NCI-H2107 treated with DMSO at 0.1 percent for 48 hours (cell line): ENCODE measurements at regions not wholly inside any gene's neighbourhood (a gene's known extent, or its start where the extent isn't known, plus 50 kb on each side); places are given as distances from the start of the nearest gene placed in this dataset.
"Not testable (repeated sequence)": the region's sequence is repeated elsewhere in the genome, so short reads cannot be mapped to it uniquely, and the experiment has no call there.

Source experiments
- DNase-seq: peaks from one replicate; lab custom pipeline; 2025; ENCODE audit not compliant: unreplicated experiment; lab: John Stamatoyannopoulos, UW

DNA sequence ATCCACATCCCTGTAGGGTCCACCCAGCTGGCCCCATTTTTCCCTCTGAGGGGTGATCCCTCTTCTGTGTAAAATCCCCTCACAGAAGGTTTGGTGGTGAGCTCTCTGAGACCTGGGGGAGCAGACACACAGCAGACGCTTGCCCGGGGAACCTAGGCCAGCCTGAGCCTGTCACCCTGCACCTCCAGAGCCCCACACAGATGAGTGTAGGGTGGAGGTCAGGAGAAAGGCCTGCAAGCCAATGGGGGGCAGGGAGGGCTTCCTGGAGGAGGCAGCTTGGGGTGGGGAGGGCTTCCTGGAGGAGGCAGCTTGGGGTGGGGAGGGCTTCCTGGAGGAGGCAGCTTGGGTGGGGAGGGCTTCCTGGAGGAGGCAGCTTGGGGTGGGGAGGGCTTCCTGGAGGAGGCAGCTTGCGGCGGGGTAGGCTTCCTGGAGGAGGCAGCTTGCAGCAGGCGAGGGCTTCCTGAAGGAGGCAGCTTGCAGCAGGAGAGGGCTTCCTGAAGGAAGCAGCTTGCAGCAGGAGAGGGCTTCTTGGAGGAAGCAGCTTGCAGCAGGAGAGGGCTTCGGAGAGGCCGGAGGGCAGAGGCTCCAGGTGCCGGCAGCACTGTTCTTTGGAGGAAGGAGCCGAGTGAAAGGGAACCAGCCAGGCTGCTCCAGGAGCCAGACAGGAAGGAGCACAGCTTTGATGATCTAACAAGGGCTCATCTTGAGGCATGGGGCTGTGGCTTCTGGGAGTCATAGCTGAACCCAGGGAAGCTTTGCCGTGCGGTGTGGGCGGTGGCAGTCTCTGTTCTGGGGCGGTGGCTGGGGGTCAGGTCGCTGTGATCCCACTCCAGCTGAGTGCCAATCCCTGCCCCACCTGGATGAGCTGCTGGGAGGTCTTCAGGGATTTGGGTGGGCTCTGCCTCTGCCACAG, 83.7 kb upstream of the ZNF469 start:
- DNase-seq, result no peak

DNA sequence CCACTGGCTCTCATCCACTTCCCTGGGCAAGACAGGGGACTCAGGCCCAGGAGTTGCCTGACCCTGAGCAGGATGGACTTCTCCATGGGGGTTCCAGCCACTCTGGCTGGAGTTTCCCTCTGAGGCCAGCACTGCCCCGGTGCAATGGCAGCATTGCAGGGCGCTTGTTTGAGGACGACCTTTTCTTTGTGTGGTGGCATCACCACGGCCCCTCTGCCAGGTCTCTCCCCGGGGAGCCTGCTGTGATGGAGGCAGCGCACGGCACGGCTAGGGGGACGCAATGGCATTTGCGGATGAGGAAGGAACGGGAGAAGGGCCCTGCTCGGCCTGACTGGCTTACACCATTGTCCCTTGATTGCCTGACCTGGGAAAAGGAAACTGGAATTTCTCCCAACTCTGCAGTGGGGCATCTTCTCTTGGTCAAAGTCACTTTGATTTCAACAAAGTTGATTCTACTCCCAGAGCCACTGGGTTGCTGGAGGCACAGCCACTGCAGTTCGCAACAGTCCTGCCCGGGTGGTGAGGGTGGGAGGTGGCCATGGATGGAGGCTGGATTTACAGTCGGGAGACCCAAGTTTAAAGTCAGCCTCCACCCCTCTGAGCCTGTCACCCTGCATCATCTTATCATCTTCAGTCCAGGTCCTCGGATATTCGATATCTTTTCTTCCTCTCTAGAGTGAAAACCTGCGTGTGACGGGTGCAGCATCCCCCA, 82.9 kb upstream of the ZNF469 start:
- DNase-seq, result no peak

DNA sequence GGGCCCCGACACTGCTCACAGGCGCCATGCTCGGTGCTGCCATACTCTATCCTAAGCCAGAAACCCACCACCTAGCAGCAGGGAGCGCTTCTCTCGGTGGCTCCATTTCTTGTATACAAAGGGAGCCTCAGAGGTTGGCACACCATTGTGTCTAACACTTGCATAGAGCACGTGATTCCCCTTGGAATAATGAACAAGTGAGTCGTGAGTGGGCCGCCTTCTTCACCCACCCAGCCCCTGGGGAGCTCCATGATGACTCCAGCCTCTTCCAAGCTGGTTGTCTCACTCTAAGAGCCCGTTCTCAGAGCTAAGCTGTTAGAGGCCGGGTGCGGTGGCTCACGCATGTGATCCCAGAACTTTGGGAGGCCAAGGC, 82.3 kb upstream of the ZNF469 start:
- no peak for DNase-seq

DNA sequence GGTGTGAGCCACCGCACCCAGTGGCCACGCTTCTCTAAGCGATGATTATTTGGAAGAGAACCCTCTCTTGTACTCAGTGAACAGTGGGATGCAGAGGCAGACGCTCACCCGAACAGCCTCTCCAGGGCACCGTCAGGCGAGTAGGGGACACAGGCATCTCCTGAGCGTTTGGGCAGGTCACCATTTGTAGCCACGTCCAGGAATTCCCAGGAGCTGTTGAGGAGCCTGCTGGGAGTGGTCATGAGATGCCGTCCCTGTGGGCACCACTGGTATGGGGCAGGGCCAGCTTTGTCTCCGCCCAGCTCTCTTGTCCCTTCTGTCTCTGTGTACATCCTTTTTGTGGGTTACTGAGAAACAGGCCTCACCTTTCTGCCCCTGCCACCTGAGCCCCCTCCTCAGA, 81.3 kb upstream of the ZNF469 start:
- no peak for DNase-seq

DNA sequence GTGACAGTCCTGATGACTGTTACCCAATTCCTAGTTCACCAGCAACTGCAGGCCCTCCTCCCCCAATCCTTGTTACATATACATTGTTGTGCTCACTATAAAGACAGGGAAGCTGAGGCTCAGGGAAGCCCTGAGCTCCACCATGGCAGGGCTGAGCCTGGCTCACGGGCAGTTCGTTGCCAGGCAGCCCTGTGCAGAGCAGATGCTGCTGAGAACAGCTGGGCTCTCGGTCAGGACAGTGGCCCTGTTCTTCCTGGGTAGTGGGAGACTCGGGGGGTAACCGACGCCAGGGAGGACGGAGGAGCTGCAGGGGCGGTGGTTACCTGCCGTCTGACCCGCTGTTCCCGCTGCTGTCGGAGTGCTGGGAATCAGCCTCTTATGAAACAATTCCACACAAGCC, 80.9 kb upstream of the ZNF469 start:
- no peak for DNase-seq

DNA sequence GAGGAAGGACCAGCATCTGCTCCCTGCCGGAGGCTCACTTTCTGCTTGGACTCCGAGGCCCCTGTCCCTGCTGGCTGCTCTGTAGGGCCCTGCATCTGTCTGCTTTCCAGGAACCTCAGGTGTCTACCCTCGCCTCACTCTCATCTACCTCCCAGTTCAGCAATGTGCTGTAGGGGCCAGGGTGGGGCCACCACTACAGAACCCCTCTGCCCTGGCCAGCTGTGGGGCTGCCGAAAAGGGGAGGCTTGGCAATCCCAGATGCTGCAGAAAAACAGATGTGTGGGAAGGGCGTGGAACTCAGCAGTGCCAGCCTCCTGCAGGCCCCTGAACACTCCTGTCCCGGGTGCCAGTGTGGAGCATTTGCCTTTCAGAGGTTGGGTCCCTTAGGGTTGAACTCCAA, 80.1 kb upstream of the ZNF469 start:
- no peak for DNase-seq

DNA sequence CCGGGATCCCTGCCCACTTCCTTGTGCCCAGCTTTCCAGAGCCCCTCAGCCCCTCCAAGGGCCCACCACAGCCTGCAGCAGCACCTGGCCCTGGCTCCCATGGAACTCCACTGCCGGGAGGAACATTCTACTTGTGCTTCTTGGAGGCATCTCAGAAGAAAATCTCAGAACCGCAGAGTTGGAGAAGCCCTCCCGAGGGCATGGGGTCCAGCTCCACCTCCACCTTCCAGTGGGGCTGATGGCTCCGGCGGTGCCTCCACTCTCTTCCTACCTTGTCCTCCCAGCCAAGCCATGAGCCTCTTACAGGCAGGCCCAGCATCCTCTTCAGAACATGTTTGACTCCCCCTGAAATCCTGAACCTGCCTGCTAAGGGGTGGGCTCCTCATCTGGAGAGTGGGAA, 79.4 kb upstream of the ZNF469 start:
- DNase-seq, result no peak

DNA sequence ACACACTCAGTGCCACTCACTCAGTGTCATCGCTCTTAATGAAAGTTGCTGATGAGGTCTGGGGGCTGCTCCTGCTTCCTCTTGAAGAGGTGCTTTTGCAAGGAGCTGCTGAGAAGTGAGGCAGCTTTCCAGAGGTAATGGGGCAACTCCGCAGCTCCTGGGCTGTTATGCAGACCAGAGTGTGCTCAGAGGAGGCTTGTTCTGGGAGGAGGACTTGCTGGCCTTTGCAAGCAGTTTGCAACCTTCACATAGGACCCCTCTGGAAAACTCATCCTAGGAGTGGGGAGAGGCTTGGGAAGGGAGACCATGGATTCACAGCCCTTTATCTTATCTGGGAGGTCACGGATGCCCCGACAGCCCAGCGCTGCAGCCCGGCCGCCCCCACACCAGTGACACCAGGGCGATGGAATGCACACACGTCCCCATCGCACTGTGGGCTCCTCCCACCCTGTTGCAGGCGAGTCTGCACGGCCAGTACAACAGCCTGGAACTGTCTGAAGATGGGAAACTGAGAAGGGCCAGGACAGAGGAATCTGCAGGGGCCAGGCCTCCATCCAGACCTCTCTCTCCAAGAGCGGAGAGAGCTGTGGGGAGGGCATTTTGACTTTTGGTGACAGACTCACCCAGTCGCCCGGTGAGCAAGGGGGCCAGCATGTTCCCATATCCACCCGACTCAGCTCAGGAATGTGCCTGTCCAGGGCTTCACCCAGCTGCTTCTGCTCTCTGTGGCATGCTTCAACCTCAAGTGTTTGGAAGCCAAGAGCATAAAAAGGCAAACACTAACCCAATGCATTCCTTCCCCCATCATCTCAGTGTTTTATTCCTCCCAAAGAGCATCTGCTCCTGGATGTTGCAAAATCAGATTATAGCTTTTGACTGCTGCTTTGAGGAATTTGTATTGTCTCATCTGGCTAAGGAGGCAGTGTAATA, 78.6 kb upstream of the ZNF469 start:
- DNase-seq, result no peak

DNA sequence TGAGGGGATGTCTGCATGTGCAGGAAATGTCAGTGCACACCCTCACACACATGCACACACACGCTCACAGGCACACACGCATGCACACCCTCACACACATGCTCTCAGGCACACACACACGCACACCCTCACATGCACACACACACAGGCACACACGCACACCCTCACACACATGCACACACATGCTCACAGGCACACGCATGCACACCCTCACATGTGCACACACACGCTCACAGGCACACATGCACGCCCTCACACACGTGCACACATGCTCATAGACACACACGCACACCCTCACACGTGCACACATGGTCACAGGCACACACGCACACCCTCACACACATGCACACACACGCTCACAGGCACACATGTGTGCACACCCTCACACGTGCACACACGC, 77.6 kb upstream of the ZNF469 start:
- DNase-seq, result no peak

DNA sequence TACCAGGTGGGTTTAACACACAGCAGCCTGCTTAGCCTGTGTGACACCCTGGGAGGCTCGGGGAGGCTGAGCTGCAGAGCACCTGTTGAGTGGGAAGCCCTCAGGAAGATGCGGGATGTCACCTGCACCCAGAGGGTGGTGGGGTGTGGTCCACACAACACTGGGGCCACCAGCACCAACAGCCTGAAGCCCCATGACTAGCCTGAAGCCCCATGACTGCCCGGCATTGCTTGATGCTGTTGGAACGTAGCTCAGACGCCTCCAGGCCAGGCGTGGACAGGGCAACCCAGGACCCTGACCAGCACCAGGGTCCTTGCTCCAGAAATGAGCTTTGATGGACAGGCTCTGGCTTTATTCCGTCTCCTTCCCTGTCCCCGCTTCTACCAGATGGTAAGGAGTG, 76.3 kb upstream of the ZNF469 start:
- DNase-seq, result no peak

DNA sequence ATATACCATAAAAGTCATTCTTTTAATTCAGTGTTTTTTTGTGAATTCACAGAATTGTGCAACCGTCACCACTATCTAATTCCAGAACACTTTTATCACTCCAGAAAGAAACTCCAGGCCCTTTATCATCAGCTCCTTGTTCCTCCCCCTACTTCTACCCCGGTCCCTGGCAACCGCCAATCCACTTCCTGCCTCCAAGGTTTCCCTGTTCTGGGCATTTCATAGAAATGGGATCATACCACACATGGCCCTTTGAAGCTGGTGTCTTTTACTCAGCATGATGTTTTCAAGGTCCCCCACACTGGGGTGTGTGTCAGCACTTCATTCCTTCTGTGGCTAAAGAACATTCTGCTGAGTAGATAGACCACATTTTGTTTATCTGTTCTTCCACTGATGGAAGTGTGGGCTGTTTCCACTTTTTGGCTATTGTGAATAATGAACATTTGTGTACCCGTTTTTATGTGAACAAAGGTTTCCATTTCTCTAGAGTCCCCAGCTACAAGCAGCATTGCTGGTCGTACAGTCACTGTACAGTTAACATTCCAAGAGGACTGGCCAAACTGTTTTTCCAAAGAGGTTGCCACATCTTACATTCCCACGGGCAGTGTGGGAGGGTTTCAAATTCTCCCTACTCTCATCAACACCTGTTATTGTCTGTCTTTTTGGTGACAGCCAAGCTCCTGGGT, 75.8 kb upstream of the ZNF469 start:
- DNase-seq, result no peak

DNA sequence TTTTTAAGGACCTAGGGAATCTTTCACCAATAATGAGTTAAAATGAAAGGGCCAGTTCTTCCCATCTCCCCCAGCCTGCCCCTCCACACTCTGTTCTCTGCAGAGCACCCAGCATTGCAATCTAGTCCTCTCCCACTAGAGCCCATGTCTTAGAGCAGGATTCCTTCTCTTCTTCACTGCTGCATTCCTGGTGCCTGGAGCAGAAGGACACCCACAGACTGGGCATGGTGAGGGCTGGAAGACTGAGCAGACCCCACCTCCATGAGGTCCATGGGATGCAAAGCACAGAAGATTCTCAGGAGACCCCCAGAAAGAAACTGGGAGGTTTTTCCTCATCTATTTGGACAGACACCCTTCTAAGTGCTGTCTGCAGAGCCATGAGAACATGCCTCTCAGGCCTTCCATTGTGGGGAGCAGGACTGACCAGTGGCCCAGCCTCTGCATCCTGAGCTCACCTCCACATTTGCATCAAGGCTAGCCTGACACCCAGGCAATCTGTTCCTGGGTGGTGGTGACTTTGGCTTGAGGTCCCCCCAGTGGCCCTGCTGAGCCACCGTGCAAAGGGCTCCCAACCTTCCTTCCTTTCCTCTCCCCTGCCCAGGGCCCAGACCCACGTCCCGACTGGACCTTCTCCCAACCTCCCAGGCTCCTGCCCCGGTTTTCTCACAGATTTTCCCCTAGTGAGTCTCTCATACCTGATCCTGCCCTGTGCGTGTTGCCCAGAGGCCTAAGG, 74.2 kb upstream of the ZNF469 start:
- no peak for DNase-seq

DNA sequence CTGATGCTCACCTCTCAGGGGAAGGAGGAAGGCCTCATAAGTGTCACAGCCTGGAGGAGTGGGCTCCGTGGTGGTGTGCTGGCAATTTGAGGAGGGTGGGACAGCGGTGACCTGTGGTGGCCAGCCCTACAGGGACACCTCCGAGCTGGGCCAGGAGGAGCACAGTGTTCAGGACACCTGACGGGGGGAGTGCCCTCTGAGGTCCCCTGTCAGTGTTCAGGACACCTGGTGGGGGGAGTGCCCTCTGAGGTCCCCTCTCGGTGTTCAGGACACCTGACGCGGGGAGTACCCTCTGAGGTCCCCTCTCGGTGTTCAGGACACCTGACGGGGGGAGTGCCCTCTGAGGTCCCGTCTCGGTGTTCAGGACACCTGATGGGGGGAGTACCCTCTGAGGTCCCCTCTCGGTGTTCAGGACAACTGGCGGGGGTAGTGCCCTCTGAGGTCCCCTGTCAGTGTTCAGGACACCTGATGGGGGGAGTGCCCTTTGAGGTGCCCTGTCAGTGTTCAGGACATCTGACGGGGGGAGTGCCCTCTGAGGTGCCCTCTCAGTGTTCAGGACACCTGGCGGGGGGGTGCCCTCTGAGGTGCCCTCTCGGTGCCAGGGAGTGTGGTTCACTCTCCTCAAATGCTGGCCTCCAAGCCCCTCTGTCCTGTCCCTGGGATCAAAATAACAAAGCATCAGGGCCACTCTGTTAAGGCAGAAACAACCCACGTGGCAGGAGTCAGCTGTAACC, 73.4 kb upstream of the ZNF469 start:
- no peak for DNase-seq

DNA sequence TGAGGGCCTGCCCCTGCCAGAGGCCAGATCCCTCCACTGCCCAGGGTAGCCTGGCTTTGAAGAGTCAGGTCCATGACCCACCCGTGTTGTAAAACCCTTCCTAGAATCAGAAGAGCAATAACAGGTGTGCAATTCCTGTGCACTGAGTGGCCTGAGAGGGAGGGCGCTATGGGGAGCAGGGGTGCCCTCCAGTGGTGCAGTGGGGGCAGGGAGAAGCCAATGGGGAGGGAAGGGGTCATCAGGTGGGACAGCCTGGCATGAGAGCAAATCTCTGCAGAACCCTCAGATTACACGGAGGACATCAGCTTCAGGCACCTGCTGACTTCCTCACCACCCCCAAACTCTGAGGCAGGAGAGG, 72.9 kb upstream of the ZNF469 start:
- no peak for DNase-seq

DNA sequence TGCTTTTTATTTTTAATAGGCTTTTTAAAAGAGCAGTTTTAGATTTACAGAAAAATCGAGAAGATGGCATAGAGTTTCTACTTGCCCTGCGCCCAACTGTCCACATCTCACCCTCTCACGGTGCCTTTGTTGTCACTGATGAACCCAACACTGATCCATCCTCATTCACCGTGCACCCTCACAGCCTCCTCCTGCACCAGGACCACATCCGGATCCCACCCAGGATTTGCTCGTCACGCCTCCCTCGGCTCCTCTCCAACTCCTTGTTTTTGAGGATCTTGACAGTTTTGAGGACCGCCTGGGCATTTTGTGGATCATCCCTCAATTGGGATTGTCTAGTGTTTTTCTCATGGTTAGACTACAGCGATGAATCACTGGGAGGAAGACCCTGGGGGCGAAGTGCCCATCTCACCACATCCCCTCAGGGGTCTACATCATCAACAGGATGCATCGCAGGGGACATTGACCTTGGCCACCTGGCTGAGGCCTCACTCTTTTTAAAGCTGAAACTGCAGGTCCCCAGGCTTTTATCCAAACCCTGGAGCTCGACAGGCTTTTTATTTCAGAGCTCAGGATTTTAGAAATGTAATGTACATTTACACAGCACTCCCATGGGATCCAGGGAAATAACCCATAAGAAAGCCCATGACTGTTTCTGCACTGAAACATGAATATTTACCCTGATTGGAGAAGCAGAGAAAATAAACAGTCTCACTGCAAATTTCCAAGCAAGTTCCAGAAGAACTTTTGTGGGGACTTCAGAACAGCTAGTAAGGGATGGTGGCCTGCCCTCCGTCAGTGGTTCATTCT, 71.8 kb upstream of the ZNF469 start:
- DNase-seq, result no peak

DNA sequence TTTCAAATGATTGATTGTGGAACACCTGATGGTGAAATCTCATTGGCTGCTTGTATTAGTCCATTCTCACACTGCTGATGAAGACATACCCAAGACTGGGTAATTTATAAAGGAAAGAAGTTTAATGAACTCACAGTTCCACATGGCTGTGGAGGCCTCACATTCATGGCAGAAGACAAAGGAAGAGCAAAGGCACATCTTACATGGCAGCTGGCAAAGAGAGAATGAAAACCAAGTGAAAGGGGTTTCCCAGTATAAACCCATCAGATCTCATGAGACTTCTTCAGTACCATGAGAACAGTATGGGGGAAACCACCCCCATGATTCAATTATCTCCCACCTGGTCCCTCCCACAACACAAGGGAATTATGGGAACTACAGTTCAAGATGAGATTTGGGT, 70.9 kb upstream of the ZNF469 start:
- not testable (repeated sequence) for DNase-seq

DNA sequence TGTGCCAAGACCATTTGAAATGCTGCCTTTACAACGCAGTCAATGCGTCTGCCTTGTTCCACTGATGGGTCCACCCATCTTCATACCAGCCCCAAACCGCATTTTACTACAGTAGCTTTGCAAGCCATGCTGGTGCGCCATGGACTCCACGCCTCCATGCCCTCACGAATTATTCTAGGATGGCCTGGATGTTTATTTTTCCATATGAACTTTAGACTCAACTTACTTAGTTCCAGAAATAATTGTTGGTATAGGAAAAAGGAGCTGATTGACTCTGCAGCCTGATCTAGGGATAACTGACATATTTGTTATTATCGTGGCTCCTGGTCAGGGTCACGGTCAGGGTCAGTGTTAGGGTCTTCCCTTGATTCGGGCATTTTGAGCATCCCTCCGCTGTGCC, 70.0 kb upstream of the ZNF469 start:
- no peak for DNase-seq

DNA sequence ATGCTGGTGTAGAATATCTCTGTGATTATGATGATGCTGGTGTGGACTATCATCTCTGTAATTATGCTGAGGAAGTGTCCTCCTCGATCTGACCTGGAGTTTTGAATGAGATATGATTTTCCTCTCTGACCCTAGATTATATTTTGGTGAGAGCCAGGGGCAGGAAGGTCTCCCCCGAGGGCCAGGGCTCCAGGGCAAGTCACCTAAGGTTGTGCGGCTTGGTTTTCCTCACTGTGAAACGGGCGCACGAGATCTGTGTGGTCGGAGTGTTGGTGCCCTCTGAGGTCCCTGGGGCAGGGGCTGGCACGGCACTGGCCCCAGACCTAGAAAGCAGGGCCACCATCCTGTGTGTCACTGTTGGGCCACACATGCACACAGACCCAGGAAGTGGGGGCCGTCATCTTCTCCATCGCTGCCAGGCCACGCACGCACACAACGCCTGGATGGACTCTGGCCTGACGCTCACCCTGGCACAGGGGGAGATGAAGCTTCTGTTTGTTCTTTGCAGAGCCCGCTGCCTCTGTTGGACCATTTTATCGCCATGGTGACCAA, 67.7 kb upstream of the ZNF469 start:
- DNase-seq, result no peak
